HuH-7 (cell line): ENCODE measurements at regions not wholly inside any gene's neighbourhood (a gene's known extent, or its start where the extent isn't known, plus 50 kb on each side); places are given as distances from the start of the nearest gene placed in this dataset.

Experiments used
- DNase-seq: peaks from one replicate; pipeline ENCODE4 v3.0.0; 2011; ENCODE audit warnings: low spot score

GRCh38 chr2:198795419-198795818, 662.3 kb downstream of the SATB2 start:
- no peak for DNase-seq

DNA sequence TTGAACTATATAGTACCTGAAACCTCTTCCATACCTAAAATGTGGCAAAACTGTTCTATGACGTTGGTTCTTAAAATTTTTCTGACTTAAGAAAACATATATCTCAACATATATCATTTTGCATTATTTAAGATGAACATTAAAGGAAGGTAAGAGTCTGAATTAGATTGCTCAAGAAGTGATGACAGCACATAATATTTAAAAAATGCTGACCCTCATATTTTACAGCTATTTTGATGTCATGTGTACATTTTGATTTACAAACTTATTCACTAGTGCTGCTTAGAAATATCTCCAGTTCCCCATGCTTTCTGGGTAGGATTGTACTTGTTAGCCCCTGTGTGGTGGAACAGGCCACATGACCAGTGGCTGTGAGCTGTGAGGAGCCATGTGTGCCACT, 666.1 kb downstream of the SATB2 start:
- DNase-seq: no peak

GRCh38 chr2:198788676-198789075, 669.1 kb downstream of the SATB2 start:
- DNase-seq: no peak

- no peak for DNase-seq
Measured at GRCh38 chr2:198782734-198783133, 675.0 kb downstream of the SATB2 start.

GRCh38 chr2:198776616-198777406, 680.9 kb downstream of the SATB2 start:
- DNase-seq: no peak

DNA sequence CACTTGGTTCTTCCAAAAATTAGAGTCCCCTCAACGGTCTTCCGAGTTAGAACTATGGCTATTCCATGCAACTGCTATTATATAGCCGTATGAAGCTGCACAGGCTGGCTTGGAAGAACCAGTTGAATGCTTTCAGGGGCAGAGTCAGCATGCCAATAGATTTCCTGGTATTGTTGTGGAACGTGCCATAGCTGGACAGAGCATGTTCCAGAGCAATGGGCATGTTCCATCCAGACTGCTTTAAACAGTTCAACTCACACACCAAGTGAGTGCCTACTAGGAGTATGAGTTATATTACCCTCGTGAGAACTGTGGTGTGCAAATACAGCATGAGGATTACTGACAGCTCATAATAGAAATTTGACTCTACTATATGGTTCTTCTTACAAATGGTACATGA, 682.0 kb downstream of the SATB2 start:
- no peak for DNase-seq

DNA sequence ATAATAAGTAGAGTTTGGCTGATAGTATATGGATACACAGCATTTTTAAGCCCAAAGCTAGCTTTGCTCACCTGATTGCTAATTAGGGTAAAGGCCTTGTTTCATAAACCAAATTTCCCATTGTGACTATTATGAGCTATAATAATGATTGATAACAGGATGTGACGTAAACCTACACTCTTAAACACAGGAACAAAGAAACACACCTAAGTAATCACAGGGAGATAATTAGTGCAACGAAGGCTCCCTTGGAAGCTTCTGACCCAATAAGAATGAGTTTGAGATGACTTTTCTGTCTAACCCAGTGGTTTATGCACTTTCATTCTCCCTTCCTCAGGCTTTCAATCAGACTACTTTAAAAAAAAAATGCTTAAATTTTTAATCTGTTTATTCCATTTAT, 683.2 kb downstream of the SATB2 start:
- no peak for DNase-seq

GRCh38 chr2:198767694-198768093, 690.0 kb downstream of the SATB2 start:
- no peak for DNase-seq

DNA sequence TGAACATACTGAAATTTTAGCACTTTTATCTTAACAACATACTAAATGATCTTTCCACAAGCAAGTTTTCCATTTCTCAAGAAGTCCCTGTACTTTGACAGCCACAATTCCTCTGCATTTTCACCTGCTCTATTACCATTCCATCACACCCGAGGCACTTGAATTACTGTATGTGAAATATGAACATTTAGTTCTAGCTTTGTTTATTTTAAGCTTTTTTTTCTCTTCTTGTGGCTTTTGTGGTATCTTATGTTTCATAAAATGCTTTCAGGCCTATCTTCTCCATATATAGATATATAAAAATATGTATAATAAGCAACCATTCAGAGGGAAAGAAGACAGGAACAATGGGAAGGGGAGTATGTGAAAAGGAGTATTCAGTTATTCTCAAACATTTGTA, 693.9 kb downstream of the SATB2 start:
- DNase-seq: no peak

DNA sequence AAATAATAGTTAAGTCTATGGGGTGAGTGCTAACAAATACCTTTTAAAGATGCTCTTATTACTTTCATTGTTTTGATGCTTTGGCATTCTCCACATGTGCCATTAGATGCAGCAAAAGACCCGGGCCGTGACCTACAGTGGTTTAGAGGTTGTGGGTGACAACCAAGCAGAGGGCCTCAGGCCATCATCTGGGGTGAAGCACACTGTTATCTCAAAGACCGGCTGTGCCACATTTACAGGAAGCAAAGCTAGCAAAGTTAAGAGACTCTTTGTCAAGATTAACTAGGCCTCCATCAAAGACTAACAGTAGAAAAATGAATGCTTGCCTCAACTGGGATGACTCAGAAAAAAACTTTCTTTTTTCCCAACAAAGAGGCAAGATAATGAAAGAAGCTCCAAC, 695.3 kb downstream of the SATB2 start:
- no peak for DNase-seq

- DNase-seq: no peak
Measured at GRCh38 chr2:198757069-198757468, 700.7 kb downstream of the SATB2 start.

GRCh38 chr2:198756166-198756565, 701.6 kb downstream of the SATB2 start:
- no peak for DNase-seq

- no peak for DNase-seq
Measured at GRCh38 chr2:198753101-198753500, 704.6 kb downstream of the SATB2 start.

DNA sequence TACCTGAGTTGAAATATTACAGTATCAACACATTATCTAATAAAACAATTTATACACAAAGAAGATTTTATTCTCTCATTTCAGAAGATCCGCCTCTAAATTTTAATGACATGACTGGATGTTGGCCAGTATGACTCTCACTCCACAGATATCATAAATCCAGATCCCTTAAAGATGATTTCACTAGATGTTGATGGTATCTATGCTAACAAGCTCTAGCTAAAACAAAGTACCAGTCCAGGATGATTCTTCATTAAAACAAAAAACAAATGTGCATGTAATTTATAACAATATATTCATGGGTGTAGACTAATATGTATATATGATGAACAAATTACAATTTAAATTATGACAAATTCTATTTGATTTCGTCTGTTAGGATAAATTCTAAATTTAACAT, 708.4 kb downstream of the SATB2 start:
- no peak for DNase-seq

DNA sequence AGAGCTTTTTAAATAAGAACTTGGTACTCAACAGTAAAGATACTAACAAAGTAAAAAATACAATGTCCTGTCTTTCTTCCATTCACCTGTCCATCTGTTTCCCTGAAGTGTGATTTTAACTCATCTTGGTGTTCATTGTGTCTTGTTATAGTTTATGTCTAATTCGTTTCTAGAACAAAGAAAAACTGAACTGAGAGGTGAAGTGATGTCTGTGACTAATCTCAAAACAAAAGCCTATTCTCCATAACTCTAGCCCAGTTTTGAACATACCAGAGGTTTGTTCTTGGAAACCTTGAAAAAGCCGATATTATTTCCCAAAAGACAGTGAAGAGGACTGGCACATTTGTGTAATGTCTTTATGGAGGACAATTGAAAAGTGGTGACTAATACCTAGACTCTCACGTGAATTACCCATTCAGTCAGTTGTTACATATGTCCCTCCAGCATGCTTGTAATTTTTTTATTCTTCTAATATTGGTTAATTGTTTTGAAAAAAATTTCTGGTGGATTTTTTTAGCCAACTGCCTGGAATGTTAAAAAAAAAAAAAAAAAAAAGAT, 725.8 kb downstream of the SATB2 start:
- no peak for DNase-seq

- DNase-seq: no peak
Measured at GRCh38 chr2:198720266-198720665, 737.5 kb downstream of the SATB2 start.

- DNase-seq: no peak
Measured at GRCh38 chr2:198717451-198717850, 740.3 kb downstream of the SATB2 start.

GRCh38 chr2:198715302-198715835, 742.4 kb downstream of the SATB2 start:
- no peak for DNase-seq

DNA sequence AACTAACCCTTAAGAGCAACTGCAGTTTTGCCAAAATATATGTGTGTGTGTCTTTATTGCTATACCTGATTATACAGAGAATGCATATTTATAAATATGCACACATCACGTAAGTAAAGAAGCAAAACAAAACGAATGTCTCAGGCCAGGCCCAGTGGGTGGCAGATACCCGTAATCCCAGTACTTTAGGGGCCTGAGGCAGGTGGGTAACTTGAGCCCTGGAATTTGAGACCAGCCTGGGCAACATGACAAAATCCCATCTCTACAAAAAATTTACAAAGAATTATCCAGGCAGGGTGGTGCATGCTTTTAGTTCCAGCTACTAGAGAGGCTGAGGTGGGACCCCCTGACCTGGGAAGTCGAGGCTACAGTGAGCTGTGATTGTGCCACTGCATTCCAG, 745.3 kb downstream of the SATB2 start:
- DNase-seq: no peak

- no peak for DNase-seq
Measured at GRCh38 chr2:198711484-198711883, 746.3 kb downstream of the SATB2 start.

DNA sequence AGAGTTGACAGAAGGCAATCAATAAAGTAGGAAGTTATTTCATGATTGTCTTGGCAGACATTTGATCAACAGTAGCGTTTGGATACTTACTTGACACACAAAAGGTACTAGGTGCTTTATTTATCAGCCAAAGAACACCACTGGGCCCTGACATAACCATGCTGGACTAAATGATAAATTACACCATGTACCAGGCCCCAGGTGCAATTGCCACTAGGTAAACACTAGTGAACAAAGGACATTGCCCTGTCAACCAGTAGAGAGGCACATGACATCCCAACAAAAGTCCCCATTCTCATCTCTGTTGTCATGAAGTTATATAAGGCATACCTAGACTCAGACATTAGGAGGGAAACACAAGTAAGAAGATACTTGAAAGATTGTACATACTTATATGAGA, 747.2 kb downstream of the SATB2 start:
- no peak for DNase-seq

DNA sequence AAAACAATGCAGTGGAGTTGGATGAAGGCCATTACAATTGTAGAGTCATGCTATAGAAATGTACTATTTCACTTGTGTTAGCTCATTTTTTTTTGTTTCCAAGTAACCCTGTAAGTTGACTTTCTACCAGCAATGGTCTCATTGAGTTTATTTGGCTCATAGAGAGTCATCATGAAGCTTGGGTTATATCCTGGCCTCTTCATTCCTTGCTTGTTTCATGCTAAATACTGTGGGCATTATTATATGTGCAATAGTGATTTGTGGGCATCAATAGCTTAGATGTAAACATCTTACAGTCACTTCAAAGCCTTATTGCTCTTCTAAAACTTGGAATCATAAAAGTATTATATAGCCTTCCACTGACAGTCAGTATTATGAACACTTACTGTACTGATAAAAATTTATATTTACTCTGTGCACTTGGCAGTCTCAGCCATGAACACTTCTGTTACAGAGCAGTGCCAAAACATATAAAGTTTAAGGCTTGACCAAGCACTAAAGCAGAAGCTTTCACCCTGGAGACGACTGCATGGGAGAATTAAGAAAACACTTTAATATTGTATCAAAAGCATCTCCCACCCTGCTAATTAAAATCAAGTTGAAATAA, 751.2 kb downstream of the SATB2 start:
- DNase-seq: no peak

DNA sequence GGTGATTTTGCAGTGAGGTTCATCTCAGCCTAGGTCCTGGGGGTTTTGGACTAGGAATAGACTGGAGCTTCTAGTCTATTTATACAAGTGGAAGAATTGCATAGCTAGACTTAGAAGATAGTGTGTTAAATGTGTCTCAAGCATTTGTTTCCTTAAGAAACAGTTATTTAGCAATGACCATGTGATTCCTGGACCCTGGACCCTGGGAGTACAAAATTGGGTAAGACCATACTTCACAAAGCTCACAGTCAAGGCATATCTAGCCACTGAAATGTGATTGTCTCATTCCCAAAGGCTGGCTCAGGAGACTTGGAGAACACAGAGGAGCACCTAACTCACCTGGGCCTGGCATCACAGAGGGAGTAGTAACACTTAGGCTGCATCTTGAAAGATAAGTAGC, 754.5 kb downstream of the SATB2 start:
- DNase-seq: no peak
